ENCODE measurements at regions not wholly inside any gene's neighbourhood (a gene's known extent, or its start where the extent isn't known, plus 50 kb on each side); places are given as distances from the start of the nearest gene placed in this dataset.

DNA sequence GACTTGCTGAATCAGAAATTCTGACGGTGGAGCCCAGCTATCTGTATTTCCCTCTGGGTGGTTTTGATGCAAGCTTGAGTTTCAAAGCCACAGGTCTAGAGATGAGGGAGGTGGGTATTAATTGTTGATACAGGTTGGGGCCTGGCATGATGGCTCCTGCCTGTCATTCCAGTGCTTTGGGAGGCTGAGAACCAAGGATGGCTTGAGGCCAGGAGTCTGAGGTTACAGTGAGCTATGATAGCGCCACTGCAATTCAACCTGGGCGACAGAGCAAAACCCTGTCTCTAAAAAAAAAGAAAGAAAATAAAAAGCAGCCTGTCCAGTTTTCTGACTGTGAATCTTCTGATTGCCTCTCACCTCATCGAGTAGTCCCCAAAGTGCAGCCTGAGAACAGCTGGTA lies 184.8 kb upstream of the SASH1 start:
- no peak for DNase-seq (ENCODE audit: low spot score)

DNA sequence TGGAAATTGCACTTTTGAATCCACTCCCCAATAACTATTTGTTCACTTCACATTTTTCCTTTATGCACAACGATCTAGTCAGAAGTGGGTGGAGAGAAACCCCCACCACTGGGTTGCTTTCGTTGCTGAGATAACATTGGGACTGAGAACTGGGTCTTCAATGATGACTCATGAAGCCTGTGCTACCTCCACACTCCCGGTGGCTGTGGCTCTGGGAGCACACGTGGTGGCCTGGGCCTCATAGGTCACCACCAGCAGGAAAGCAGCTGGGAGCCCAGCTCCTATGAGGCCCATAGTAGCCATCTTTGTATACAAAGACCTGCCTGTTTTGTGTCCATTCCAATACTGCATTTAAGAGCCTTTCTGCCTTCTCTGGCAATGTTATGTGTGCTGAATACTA lies 178.0 kb upstream of the SASH1 start:
- no peak for DNase-seq (ENCODE audit: low spot score)

DNA sequence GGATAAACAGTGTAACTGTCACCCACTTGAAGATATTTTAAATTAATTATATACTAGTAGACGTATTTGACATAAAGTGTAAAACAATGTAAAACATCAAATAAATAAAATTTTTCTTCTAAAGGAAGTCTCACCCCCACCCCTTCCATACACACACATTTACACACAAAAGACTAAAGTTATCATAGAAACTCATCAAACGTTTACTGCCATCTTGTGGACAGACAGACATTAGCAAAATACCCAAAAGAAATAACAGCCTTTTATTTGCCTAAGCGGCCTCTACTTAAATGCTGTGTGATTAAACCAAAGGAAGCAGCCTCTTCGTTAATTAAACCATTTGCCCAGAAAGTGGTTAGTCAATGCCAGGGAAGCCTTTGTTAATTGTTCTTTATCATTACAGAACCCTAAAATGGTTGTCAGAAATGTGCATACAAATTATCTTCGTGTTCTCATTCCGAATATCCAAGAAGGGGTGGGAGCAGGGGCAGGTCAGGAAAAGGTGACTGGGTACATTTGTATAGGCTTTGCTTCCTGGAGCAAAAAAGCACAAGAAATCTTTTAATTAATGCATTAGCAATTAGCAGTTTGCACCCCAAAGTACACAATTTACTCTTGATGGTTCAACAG lies 176.2 kb upstream of the SASH1 start:
- peak; percentile 11 for DNase-seq (ENCODE audit: low spot score)

DNA sequence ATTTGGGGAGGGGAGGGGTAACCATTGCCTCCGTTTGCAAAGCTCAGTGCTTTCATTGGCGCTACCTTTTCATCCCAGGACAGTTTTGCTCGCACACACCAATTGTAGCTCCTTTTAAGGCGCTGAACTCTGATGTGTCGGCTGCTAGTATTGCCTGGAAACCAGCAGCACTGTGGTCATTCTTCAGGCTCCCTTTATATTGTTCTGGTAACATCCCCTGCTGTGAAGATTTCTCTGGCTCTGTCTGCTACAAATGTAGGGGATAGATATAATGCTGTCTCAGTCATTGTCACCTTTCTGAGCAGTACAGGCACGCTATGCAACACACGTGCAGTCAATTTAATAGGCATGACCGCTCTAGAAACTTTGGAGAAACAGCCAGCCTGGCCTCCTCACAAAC lies 172.9 kb upstream of the SASH1 start:
- no peak for DNase-seq (ENCODE audit: low spot score)

DNA sequence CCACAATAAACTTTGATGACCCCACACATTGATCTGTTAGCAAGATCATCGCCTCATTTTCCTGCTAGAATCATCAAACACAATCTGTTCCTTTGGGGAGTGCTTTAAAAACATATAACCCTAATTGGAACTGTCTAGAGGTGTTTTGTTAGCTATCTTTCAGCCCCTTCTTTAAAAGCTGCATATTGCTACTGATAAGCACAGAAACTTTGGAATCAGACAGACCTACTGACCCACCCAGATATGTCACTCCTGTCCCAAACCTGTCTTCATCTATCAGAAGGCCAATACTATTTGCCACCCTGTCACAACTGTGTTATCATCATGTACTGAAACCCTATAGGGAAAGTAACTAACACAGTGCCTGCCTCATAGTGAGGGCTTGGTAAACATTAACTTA lies 172.4 kb upstream of the SASH1 start:
- DNase-seq (ENCODE audit: low spot score): no peak

DNA sequence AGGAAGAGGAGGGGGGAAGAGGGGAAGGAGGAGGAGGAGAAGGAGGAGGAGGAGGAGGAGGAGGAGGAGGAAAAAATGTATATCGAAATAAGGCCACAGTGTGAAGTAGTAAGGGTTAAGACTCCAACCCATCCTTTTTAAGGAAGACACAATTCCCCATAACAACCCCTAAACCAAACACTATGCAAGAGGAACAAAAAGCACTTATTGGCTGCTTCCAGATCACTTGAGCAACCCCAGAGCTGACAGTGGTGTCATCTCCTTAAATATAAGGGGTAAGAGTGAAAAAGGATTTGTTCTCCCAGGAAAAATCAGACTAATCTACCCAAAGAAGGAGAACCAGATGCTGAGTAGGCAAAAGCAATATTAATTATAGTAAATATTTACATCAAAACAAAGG lies 169.1 kb upstream of the SASH1 start:
- no peak for DNase-seq (ENCODE audit: low spot score)

DNA sequence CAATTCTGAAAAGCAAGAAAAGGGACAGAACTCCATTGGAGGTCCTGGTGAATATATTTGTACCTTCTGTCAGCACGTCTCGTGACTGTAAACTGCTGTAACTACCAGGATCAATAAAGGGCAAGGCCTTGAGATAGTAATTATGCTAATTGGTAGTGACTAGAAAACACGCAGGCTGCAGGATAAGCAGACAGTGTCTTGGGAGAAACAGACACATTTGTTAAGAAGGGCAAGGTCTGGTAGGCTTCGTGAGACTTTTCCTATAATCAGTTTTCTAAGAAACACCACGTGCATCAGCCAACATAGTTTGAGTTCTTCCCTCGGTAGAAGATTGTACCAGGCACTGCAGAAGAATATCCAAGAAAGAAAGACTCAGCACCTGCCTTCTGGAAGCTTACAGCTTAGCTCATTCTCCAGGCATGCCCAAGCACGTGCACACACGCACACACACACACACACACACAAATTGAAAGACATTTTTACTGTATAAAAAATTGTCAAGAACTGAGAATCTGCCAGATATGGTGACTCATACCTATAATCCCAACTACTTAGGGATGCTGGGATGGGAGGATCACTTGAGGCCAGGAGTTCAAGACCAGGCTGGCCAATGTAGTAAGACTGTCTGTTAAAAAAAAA lies 167.0 kb upstream of the SASH1 start:
- DNase-seq (ENCODE audit: low spot score): no peak

DNA sequence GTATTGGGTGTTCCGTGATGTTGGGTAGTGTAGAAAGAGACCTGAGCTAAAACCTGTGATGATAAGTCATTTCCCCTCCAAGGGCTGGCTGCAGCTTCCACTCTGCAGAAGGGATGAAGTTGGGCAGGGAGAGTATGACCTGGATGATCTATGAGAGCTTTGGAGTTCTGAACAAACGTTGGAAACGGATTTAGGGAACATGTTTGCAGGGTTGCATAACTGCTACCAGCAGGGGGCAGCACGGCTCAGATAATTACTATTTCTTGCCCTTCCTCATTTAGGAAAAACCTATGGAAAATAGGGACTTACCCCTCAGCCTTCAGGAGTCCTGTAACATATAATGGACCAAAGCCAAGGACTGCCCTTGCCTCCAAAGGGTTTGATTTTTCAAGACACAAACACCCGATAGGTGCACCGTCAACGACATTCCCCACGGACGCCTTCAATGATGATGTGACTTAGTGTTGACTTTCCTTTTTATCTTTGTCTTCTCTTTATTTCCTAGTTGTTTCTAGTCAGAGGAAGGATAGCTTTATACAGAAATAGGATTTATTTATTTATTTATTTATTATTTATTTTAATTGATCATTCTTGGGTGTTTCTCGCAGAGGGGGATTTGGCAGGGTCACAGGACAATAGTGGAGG lies 164.9 kb upstream of the SASH1 start:
- no peak for DNase-seq (ENCODE audit: low spot score)

DNA sequence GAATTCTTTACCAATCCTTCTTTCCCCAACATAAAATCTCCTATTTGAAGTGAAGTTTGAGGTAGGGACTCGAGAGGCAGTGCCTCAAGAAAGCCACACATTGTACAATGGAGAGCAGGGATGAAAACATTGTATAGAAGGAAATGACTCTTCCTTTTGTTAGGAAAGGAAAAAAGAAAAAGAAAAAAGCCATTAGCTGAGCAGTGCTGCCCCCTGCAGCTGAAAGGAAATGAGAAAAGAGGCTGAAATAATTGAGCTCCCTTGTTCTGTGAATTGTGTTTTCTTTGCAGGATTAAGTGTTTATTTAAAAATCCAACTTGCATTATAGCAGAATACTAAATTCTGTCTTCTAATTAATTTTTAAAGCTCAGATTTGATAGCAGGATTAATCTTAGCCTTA lies 162.9 kb upstream of the SASH1 start:
- no peak for DNase-seq (ENCODE audit: low spot score)

DNA sequence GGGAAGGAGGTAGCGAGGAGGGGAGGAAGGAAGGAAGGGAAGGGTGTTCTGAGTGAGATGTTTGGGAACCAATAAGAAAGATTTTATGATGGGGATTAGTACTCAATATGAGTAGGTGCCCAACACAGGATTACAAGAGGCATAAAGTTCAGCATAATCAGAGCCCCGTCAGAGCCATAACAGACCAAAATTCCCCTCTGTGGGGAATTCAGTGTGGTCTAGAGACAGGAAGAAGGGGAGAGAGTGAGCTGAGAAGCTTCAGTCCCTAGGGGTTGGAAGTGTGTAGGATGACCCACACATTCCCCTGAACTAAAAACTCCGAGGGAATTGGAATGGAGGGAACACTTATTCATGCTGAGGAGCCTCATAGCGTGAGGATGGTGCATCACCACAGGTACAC lies 160.3 kb upstream of the SASH1 start:
- no peak for DNase-seq (ENCODE audit: low spot score)

DNA sequence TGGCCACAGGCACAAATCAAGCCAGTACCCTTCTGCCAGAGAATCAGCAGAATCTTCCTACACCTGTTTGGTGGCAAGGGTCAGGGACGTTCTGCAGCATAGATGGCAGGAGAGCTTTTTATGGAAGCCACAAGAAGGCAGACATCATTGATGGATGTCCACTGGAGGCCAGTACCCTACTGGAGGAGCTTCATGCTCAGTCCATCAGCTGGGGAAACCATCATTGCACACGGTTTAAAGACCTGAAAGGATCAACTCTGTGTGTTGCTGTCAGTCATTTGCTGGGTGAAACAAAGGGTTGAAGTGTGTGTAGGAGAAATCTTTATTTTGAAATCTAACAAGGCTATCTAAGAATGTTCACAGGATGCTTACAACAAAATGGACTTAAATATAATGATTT lies 158.9 kb upstream of the SASH1 start:
- DNase-seq (ENCODE audit: low spot score): no peak

DNA sequence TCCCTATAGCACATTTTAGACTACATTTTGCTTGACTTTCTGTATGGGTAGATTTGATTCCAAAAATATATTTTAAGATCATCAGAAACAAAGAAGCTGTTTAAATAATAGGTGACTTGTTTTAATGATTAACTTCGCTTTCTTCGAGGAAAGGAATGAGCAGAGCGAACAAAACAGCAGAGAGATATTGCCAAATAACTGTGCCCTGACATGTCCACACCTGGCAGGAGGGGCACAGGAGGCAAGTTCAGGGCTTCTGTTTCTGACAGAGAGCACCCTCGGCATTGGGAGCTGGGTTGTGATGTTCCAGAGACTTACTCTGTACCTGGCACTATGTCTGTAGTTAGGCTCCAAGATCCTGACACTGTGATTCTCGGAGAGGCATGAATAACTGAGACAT lies 155.7 kb upstream of the SASH1 start:
- no peak for DNase-seq (ENCODE audit: low spot score)

DNA sequence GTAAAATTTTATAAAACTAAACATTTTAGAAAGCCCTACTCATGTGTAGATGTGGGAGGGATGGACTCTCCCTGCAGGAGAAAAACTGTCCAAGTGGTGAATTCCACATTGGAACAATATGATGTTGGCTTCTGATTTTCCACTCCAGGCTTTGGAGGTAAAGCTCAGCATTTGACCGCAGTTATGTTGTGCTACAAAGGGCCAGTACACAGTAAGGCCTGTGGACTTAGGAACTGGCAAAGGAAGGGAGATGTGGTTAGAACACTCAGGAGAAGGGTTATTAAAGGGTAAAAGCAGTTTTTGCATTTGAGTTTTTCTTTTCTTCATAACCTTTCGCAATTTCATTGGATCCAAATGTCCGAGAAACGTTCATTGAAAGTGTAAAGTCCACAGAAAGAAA lies 150.3 kb upstream of the SASH1 start:
- no peak for DNase-seq (ENCODE audit: low spot score)

DNA sequence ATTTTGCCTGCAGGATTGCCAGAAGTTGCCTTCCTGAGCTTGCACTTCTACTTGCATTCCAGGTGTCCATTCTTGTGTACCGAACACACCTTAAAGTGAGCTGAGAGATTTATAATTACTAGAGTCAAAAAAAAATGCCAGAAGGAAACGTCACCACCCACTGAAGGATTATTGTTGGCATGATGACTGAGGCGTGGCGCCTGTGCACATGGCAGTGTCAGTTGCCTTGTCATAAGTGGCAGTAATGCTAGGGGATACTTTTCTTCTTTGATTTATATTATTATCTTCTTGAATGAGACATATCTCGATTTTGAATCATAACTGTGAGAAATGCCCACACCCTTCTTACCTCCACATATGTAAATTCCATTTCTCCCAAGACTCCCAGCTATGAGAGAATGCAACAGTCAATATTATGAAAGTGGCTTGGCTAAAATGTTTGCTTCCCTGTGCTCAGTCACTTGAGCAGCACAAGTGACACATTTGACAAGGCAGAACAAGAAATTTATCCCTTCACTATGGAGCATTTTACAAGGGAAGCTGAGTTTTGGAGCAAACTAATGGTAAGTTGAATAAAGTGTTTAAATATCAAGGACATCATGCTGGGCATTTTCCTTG lies 149.5 kb upstream of the SASH1 start:
- no peak for DNase-seq (ENCODE audit: low spot score)

DNA sequence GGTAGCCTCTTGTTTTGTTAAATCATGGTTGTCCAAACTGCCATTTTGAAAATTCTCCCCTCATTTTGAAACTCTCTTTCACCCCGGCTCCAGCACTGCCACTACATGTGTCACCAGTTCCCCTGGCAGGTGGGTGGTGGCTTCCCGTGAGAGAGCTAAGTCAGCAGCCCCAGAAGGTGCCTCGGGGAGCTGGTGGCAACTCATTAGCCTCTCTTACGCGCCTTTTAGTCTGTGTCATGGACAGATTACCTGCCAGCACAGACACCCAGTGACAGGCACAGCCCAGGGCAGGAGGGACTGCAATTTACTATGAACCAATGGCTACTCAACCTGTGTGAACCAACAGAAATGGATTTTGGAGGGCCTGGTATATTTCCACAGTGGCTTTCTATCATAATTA lies 147.1 kb upstream of the SASH1 start:
- no peak for DNase-seq (ENCODE audit: low spot score)

DNA sequence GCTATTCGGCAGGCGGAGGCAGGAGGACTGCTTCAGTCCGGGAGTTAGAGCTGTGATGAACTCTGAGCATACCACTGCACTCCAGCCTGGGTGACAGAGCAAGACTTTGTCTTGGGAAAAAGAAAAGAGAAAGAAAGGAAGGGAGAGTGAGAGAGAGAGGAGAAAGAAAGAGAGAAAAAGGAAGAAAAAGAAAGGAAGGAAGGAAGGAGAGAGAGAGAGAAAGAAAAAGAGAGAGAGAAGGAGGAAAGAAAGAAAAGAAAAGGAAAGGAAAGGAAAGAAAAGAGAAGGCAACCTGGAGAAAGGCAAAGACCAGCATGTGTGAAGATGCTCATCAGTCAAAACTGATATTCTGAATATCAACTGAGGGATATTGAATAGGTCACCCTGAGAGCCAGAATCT lies 143.1 kb upstream of the SASH1 start:
- DNase-seq (ENCODE audit: low spot score): no peak

DNA sequence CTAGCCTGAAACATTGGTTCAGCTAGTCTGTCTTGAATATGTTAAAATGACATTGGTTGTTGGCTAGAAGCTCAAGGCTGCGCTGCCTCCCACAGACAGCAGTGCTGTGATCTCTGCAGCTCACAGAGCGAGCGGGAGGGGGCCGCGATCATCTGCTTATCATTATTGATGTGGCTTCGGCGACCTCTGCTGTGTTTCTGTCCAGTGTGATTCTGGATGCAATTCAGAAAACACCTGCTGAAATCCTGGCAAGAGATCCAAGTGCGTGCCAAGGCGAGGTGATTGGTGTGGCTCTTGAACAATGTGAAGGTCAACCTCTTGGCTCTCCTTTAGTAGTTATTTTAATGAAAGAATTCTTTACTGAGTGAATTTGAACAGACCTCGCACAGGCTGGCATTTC lies 142.3 kb upstream of the SASH1 start:
- no peak for DNase-seq (ENCODE audit: low spot score)

DNA sequence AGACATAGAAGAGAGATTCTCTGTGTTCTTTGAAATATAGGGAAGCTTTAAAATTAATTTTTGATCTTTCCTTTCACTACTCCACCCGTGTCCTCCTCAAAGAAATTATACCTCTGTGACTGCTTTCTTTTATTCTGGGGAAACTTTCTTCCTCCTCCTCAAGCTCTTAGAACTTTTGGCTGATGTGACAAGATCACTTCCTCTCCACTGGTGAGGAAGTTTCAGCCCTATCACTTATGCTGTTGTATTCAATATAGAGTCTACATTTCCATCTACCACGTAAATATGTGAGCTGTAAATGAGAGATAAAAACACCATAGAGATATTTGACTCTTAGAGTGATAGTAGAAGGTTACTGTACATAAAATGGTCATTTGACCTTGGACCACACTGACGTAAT lies 141.9 kb upstream of the SASH1 start:
- no peak for DNase-seq (ENCODE audit: low spot score)

DNA sequence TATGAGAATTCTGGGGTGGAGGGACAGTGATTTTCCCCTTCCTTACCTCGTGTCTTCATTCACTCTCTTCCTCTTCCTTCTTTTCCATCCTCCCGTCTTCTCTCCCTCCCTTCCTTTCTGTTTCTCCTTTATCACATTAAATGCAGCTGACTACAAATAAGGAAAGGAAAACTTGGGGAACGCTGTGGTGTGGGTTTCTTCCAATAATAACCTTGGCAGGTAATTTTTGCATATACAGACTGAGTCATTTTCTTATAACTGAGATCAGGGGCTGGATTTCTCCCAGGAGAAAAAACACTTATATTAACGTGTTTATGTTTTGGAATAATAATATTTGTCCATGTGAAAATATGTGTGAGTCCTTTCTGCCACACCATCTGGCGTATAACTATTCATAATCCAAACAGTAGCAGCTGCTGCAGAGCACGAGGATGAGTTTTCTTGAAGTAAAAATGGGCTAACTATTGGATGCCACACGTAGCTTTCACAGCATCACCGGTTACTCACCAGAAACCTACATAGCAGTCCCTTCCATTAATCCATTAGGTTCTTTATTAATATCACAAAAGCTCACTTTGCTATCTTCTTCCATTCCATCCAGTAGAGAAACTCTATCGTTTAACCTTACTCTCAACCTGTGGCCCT lies 139.2 kb upstream of the SASH1 start:
- DNase-seq (ENCODE audit: low spot score): no peak

DNA sequence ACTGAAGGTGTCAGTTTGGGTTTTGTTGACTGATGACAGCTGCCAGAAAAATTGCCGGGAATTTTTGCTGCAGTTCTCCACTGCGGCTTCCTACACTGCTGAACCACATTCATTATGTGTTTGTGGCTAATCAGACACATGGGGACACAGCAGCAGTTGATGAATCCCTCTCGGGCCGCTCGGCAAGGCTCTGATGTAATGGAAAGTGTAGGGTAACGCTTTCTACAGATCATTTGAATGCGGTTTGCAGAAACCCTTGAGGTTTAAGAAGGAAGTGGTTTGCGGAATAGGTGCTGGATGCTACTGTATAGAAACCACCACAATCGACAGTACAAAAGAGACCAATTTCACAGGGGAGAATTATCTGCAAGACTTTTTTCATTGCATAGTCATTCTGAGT lies 138.7 kb upstream of the SASH1 start:
- peak; percentile 52 for DNase-seq (ENCODE audit: low spot score)

DNA sequence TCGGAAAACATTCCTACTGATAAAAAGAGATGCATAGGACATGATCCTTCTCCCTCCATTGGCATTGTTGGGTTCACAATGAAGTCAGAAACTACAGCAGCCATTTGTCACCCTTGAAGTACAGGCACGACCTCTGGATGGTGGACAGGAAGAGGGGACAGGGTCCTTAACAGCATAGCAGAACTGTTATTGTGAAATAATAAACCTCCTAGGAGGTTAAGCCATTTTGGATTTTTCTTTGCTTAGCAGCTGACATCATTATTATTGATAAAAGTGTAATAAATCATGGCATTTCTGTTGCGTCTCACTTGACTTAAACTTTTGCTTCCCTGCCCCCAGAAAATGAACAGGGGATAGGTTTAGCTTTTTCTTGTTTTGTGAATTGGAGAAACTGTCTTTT lies 134.3 kb upstream of the SASH1 start:
- no peak for DNase-seq (ENCODE audit: low spot score)

DNA sequence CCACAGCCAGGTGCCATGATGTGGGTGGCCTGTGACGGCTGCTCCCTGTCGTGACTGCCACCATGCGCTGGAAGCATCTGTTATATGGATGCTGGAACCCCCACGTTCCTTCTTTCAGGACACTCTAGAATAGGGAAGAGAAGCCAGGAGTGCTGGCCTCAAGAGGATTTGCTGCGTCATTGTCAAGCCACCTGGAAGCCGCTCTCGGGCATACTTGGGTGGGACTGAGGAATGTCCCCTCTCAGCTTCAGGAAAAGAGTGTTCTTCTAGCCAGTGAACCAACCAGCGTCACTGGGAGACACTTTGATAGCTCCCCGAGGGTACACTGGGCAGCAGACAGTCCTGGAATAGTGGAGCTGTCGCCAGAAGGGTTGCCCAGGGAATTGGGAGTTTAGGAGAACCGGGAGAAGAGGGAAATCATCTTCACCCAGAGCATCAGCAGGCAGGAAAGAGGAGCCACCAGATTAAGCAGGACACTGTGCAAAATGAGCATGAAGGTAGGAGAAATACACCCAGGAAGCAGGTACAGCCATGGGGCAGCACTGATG lies 130.8 kb upstream of the SASH1 start:
- no peak for DNase-seq (ENCODE audit: low spot score)

DNA sequence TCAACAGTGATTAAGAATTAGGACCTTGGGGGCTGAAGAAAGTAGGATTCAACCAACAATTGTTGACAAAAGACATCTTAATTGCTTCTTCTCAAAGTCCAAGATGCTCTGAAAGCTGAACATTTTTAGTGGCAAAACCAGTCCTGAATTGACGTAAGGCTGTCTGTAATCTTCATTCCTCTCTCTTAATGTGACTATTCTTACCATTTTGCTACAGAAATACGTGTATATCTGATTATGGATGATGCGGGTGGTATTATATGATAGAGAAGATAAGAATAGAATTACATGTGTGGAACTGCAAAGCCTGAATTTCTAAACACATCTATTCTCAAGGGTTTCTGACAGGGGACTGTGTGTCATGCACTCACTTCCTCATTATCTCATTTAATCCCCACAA lies 130.3 kb upstream of the SASH1 start:
- DNase-seq (ENCODE audit: low spot score): no peak

Measured in CD4-positive, alpha-beta T cell treated with Interleukin-6 at 100 ng/mL for 8 hours (primary cell).